CD4-positive, alpha-beta T cell treated with Interleukin-21 for 1 hour (primary cell): ENCODE measurements at regions not wholly inside any gene's neighbourhood (a gene's known extent, or its start where the extent isn't known, plus 50 kb on each side); places are given as distances from the start of the nearest gene placed in this dataset.
"Not testable (repeated sequence)": the region's sequence is repeated elsewhere in the genome, so short reads cannot be mapped to it uniquely, and the experiment has no call there.

Experiments
- DNase-seq: peaks from one replicate; pipeline ENCODE4 v3.0.0-alpha.2; 2020

GRCh38 chr14:41051801-41052200, 554.9 kb upstream of the LRFN5 start:
- DNase-seq, result no peak

DNA sequence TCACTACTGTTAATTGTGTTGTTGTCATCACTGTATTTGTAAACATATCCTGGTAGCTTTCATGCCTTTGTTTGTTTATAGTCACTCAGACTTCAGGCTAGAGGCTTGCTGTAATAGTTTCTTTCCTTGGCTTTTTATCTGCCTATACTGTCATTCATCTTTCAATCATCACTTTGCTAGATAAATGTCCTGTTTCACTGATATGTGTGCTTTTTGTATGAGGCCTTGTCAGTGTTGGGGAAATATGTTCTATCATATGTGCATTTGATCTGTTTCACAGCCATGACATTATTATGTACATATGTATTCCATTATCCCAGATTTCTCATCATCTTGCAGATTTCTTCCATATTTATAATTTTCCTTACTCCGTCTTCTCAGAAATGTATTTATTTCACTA, 558.9 kb upstream of the LRFN5 start:
- DNase-seq, result no peak

GRCh38 chr14:41037388-41037787, 569.3 kb upstream of the LRFN5 start:
- no peak for DNase-seq

DNA sequence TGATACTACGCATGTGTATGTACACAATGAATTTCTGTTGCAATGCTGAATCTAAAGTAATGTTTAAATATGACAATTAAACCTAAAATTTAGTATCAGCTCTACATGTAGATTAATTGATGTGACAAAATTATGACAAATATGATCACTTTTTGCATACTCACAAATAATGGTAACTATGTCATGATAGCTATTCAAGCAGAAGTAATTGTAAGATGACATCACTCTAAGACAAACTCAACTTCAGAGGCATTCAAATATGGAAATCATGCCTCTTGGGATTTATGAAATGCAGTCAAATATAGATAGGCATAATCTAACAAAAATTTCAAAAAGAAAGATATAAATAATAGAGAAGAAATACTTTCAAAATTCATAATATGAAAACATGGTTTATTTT, 571.7 kb upstream of the LRFN5 start:
- no peak for DNase-seq

DNA sequence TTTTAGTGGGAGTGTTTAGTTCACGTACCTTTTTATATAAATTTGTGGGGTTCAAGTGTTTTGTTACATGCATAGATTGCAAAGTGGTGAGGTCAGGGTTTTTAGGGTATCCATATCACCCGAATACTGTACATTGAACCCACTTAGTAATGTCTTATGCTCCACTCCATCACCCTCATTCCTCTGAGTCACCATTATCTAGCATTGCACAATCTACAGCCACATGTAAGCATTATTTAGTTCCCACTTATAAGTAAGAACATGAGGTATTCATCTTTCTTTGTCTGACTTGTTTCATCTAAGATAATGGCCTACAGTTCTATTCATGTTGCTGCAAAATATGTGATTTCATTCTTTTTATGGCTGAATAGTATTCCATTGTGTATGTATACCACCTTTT, 583.7 kb upstream of the LRFN5 start:
- DNase-seq, result no peak

GRCh38 chr14:41016213-41016612, 590.5 kb upstream of the LRFN5 start:
- no peak for DNase-seq

DNA sequence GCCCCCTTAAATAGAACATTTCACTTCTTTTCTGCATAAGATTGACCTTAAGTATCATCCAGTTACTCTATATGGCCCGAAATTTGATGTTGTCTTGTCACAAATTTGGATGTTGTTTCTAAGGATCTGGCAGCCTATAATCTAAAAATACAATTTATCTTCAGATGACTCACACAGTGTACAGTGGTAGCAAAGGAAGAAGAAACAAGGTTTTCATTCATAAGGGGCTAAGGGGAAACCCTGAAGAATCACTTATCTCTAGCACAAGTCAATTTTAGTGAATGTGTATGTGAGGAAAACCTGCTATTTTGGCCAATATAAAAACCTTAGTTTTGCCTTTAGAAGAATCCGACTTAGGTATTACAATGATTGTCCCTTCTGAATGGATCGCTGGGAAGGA, 606.3 kb upstream of the LRFN5 start:
- no peak for DNase-seq

- DNase-seq, result no peak
Measured at GRCh38 chr14:40989260-40989659, 617.4 kb upstream of the LRFN5 start.

- no peak for DNase-seq
Measured at GRCh38 chr14:40987481-40987880, 619.2 kb upstream of the LRFN5 start.

GRCh38 chr14:40986655-40987054, 620.0 kb upstream of the LRFN5 start:
- DNase-seq, result no peak

DNA sequence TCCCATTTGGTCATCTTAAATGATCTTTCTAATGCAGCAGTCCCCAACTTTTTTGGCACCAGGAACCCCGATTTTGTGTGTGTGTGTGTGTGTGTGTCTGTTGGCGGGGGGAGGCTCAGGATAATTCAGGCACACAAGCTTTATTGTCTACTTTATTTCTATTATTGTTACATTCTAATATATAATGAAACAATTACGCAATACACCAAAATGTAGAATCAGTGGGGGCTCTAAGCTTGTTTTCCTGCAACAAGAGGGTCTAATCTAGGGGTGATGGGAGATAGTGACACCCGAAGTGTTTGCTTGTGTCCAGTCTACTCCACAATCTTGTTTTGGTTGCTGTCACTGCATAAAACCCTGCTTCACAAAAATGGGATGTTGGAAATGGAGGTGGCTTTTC, 621.1 kb upstream of the LRFN5 start:
- no peak for DNase-seq

GRCh38 chr14:40983604-40984003, 623.1 kb upstream of the LRFN5 start:
- no peak for DNase-seq

GRCh38 chr14:40981247-40981646, 625.4 kb upstream of the LRFN5 start:
- DNase-seq, result no peak

GRCh38 chr14:40960257-40960656, 646.4 kb upstream of the LRFN5 start:
- not testable (repeated sequence) for DNase-seq

DNA sequence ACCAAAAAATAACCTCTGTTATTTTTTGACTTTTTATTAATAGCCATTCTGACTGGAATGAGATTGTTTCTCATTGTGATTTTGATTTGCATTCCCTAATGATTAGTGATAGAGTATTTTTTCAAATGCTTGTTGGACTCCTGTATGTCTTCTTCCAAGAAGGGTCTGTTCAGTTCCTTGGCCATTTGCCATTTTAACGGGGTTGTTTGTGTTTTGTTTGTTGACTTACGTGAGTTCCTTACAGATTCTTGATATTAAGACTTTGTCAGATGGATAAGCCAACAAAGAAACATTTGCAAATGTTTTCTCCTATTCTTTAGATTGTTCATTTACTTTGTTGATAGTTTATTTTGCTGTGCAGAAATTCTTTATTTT, 651.6 kb upstream of the LRFN5 start:
- DNase-seq, result no peak

GRCh38 chr14:40954448-40955130, 652.1 kb upstream of the LRFN5 start:
- not testable (repeated sequence) for DNase-seq

DNA sequence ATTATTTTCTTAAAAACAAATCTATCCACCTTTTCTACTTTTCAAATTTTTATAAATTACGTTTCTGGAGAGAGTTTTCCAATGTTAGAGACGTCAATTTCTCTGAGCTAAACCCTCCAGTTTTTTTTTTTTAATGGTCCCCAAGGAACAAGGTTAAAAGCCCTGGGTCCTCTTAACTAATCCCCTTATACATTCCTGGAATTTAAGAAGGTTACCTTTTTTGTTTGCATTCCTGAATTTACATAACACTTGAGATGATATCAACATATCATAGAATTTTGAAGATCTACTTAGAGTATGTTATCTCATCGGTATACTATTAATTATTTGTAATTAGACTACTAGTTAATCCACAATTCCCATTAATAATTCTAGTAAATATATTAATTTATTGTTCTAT, 662.2 kb upstream of the LRFN5 start:
- no peak for DNase-seq

DNA sequence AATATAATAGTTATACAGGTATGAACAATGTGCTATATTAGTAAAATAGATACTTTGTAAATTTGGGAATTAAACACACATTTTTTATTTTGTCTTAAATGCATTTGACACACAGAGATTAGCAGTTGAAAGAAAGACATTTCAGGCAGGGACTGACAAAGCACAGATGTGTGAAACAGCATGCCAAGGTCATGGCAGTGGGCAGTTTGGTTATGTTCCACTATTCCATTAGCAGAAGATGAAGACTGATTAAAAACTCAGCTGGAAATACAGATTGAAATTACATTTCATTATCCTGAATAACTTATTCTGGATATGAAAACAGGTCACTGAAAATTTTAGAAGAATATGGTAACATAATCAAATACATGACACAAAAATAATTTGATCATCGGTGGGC, 669.8 kb upstream of the LRFN5 start:
- DNase-seq, result no peak

- no peak for DNase-seq
Measured at GRCh38 chr14:40920380-40920779, 686.3 kb upstream of the LRFN5 start.

GRCh38 chr14:40911141-40911540, 695.5 kb upstream of the LRFN5 start:
- no peak for DNase-seq

DNA sequence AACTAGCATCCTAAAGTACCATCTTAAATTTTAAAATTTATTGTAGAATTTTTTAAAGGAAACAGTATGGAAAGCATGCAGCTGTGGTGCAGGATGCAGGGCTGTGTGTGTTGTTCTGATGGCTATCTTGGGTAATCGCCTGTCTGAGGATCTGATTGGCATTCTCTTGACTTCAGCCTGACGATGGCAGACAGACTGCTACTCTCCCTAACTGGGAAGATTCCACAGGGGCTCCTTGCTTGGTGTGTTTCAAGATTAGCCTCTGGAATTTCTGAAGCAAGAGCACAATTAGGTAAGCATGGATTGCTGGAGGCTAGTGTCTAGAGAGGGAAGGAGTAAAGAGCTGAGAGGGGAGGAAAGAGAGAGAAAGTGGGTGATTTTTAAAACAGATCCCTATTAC, 696.8 kb upstream of the LRFN5 start:
- no peak for DNase-seq

DNA sequence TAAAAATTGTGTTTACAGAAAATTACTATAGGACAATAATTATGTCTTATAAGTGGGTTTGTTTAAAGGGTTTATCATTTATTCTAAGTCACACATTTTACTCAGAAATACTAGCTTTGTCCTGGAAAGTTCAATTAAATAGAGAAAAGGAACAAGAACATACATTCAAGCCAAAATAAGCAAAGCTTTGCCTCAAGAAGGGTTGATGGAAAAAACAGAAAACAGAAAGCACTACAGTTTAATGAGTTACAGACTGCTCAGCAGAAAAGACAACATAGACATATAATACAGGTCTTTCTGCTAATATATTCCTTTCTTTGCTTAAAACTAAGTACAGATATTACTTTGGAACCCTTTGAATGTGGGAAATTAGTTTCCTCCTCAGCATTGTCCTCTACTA, 703.0 kb upstream of the LRFN5 start:
- no peak for DNase-seq

- no peak for DNase-seq
Measured at GRCh38 chr14:40899435-40899834, 707.2 kb upstream of the LRFN5 start.

DNA sequence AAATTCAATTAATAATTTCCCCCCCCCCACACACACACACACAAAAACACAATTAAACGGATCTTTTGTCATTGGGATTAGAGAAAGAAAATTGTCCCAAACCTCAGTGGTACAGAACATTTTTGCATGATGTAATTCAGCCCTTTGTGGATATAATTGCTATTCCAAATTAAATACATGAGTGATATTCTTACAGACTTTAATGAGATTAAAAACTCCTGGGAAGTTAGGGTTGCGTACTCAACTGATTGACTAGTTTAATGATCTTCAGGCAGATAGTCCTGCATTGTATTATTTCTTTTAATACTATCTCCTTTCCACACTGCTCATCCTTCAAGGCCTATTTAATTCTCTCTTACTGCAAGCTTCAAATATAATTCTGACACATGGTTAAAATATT, 711.8 kb upstream of the LRFN5 start:
- no peak for DNase-seq

DNA sequence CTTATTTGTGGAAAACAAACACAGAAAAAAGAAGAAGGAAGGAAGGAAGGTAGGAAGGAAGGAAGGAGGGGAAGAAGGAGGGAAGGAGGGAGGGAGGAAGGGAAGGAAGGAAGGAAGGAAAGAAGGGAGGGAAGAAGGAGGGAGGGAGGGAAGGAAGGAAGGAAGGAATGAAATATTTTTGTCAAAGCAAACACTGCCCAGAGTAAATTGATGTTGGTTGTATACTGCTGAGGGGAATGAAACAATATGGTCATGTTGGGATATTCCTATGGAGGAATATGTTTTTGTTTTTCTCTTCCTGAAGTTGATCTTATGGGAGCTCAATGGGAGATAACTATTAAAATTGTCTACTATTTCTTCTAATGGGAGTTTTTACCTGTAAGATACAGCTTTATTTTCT, 717.5 kb upstream of the LRFN5 start:
- DNase-seq, result no peak

DNA sequence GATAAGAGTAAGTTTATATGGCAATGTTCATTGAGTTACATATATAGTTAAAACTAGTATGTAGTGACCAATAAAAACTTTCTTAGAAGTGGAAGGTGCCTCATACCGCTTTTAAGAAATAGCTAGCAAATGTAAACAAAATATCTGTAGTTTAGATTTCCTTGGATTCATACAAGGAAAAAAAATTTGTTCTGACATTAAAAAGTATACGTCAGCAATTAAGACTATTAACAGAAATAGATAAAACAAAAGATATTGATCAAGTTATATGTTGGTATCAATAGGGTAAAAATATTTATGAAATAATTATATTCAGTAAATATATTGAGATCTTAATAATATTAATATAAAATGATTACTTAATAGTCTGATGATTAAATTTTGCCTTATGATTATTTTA, 718.8 kb upstream of the LRFN5 start:
- no peak for DNase-seq
